ENCODE measurements at regions not wholly inside any gene's neighbourhood (a gene's known extent, or its start where the extent isn't known, plus 50 kb on each side); places are given as distances from the start of the nearest gene placed in this dataset.
"Not testable (repeated sequence)": the region's sequence is repeated elsewhere in the genome, so short reads cannot be mapped to it uniquely, and the experiment has no call there.

DNA sequence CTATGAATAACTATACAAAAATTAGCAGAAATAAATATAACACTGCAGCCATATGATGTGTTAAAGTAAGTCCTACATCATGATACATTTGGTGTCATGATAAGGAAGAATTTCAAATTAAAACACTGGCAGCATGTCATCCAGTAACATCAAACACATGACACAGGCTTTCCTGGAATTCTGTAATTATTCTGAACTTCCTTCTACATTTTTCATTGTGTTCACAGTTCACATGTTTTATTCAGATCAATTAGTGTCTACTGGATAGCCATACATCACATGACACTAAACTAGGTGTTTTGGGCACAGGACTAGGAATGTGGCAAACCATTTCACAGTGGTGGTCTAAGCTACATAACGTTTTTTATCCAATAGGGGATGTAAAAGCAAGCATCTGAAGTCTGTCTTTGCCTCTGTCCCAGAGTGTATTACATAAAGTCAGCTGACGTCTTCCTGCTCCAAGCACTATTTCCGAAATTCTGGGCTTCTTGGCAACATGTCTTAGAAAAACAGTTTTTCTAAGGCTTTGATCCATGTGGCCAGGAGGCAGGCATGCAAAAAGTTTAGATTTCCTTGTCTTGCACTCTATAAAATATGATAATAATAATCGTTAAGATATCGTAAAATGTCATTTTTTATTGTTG lies 707.9 kb downstream of the CENPC start:
- DNase-seq (ENCODE audit: low read depth in 2 of 2): no peak

DNA sequence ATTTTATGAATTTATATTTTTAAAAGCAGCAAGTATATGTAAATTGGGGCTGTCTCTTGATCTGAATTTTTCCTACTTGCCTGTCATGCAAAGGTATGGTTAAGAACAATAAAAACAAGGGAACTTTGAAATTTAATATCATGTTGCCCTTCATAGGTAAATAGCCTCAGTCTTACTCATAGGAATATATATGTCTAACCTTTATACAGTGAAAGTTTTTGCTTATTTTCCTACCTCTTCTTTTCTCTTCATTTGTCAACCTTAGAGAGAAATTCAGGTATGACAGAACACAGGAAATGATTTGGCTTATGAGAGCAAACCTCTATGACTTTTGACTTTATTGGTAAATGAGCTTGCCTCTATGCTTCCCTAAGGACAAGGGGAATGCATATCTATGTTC lies 716.0 kb downstream of the CENPC start:
- DNase-seq (ENCODE audit: low read depth in 2 of 2): no peak

DNA sequence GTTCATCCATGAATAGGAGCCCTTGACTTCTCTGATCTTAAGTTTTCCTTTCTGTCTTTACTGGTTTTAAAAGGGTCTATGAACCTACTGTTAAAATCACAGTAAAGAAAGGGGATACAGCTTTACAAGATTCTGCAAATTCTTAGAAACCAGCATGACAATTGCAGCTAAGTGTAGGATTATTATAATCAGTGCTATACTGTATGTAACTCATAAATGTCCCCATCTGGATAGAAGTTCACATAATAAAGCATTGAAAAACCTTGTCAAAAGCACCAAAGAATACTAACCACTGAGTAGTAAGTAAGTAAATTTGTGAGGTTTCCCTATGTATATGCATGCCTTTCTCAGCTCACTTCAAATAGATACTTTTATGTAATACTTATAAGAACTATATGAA lies 724.6 kb downstream of the CENPC start:
- DNase-seq (ENCODE audit: low read depth in 2 of 2): no peak

DNA sequence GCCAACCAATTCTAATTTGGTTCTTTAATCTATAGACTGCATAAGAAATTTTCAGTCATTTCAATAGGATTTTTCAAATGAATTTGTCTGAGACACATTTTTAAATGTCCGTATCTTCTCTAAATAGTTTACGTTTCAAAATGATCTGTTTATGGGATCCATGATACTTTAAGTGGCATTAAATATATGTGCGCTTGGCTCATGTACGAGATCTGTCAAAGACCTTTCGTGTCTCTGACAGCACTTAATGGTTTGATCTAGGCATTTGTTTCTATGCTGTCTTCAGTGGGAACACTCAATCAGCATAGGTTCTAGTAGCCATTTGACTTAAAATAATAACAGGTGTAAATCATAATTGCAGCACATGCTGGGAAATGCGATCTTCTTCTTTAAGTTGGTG lies 731.0 kb downstream of the CENPC start:
- no peak for DNase-seq (ENCODE audit: low read depth in 2 of 2)

DNA sequence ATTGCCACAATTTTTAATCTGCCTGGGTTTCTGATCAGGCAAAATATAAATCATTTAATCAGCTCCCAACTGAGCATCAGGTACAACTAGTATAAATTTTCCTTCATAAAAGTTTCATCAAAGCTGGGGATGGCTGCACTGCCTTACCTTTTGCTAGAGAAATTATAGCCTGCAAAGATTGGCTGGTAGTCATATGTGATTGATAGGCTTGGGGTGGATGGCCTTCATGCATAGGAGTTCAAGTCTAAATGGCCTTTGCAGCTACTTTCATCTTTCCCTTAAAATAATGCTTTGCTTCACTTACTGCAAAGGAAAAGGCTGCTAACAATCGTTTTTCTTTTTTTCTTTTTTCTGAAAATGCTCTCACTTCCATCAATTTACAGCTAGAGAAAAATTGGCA lies 739.7 kb downstream of the CENPC start:
- DNase-seq (ENCODE audit: low read depth in 2 of 2): no peak

DNA sequence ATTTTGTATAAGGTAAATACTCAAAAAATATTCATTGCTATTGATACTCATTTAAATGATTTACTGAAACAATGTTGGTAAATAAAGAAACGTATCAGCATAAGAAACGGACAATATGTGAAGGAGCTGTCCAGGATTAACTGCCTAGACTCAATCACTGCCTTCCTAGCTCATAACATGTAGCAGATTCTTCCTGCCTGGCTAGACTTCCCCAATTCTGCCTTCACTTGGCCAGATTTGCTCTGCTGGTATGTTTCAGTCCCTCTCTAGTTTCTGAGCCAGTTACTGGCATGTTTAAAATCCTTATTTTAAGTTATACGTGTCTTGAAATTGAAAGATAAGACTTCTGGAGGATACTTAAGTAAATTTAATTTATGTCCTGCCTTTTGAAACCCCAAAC lies 740.3 kb downstream of the CENPC start:
- no peak for DNase-seq (ENCODE audit: low read depth in 2 of 2)

DNA sequence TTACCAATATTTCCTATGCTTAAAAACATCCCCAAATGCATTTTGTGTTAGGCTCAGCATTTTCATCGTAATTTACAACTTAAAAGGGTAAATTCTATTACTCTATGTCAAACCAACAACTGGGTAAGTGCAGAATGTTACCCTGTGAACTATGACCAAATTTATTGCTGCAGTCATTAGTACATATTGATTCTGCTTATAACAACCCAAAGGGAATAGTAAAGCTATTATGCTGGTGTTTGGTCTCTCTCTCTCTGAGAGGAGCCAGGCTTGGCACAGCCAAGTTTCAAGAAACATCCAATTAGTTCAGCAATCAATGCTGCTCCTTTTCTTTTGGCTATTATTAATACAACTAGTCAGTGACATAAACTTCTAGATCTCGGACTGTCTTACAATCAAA lies 747.7 kb downstream of the CENPC start:
- no peak for DNase-seq (ENCODE audit: low read depth in 2 of 2)

DNA sequence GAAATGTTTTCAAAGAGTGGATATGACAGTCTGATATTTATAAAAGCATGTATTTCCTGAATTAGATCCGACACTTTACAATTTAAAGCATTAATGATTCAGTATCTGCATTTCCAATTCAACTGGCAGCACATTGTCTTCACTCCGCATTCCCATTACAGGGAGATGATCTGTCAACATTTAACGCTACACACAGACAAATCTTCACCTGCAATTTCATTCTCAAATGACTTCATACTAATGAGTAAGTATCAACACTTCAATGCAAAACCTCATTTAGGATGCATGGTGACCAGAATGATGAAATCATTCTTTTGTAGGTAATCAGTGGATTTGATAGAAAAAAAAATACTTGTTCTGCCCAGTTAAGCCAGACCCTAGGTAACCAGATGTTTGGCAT lies 749.6 kb downstream of the CENPC start:
- DNase-seq (ENCODE audit: low read depth in 2 of 2): no peak

DNA sequence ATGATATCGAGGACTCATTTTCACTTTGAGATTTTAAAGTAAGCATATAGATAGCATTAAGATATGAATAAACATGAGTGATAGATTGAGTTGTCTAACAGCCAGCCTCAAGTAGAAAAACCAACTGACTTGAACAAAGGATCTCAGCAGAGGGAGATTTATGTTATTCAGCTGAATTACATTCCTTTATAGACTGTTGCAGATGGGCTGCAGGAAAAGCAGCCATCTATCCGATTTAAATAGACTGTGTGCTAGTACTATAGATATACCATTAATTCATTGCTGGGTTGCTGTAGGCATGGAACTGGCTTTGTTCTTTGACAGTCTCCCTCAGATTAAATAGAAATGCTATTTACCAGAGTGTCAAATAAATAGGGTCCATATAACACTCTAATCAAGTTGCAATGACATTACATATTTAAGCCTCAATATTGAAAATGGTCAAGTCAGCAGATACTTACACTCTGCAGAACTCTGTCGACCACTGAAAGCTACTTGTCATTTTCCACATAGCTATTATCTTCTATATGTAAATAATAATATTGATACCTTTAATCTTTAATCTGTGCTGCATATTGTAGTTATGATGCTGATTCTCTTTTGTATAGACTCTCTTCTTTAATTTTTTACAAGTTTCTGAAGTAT lies 750.8 kb downstream of the CENPC start:
- DNase-seq (ENCODE audit: low read depth in 2 of 2): no peak

DNA sequence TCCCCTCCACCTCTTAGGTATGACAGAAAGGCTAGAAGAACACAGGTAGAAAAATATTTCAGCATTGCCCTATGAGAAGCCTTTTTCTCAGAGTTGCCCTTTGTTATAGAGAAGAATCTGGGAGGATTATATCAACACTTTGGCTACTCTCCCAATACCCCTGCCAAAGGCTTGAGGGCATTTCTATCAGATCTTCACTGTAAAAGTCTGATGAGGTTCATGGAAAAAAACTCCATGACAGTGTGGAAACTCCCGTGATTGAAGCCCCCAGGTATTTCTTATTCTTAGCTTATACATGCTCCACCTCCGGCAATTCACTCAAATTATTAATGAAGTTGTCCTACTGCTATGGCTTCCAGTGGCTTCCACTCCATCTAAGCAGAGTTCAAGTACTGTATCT lies 753.6 kb downstream of the CENPC start:
- no peak for DNase-seq (ENCODE audit: low read depth in 2 of 2)

DNA sequence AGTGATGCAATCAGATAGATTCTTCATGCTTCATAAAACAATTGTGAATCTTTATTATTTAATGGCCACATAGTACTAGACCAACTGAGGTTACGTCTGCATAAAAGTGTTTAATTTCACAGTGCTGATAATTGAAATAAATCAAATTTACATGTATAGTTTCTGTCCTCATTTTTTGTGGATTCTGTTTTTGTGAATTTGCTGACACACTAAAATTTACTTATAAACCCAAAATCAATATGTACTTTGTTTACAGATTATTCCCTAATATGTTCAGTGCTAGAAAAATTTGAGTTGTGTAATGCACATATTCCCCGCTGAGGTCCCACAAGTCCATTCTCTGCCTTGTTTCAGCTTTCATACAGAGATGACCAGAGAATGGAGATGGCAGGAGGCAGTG lies 759.8 kb downstream of the CENPC start:
- DNase-seq (ENCODE audit: low read depth in 2 of 2): no peak

DNA sequence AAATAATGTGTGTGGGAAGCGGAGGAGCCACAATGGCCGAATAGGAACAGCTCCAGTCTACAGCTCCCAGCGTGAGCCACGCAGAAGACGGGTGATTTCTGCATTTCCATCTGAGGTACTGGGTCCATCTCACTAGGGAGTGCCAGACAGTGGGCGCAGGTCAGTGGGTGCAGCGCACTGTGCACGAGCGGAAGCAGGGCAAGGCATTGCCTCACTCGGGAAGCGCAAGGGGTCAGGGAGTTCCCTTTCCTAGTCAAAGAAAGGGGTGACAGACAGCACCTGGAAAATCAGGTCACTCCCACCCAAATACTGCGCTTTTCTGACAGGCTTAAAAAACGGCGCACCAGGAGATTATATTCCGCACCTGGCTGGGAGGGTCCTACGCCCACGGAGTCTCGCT lies 762.6 kb downstream of the CENPC start:
- DNase-seq (ENCODE audit: low read depth in 2 of 2): not testable (repeated sequence)

DNA sequence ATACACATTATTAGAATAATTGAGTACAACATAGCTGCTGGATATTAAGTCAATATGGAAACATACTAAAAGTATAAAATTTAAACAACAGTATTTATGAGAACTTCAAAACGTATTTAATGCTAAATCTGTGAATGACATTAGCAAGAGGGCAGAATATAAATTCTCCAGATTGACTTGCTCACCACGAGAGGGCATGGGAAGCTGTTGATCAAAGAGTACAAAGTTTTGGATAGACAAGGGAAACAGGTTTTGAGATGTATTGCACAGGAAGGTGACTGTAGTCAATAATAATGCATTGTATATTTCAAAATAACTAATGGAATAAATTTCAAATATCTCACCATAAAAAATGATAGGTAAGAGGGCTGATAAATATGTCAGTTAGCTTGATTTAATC lies 768.2 kb downstream of the CENPC start:
- no peak for DNase-seq (ENCODE audit: low read depth in 2 of 2)

DNA sequence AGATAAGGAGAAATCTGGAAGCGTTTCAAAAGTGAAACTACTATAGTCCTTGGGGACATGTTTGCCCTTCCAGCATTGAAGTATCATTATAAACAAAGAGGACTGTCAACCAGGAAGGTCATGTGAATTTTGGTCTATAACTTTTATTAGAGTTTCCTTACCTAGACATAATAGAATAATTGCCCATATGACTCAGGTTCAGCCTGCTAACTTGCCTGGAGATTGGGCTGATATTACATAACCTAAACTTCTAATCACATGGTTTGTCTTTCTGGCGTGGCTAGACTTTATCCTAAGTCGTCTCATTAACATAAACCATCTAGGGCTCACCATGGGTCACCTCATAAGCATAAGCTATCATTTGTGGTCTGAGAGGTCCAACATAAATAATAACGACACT lies 775.9 kb downstream of the CENPC start:
- DNase-seq (ENCODE audit: low read depth in 2 of 2): no peak

DNA sequence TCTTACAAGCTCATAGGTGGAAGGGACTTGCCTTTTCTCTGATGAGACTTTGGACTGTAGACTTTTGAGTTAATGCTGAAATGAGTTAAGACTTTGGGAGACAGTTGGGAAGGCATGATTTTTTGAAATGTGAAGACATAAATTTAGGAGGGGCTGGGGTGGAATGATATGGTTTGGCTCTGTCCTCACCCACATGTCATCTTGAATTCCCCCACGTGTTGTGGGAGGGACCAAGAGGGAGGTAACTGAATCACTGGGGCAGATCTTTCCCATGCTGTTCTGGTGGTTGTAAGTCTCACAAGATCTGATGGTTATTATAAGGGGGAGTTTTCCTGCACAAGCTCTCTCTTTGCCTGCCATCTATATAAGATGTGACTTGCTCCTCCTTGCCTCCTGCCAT lies 777.9 kb downstream of the CENPC start:
- no peak for DNase-seq (ENCODE audit: low read depth in 2 of 2)

DNA sequence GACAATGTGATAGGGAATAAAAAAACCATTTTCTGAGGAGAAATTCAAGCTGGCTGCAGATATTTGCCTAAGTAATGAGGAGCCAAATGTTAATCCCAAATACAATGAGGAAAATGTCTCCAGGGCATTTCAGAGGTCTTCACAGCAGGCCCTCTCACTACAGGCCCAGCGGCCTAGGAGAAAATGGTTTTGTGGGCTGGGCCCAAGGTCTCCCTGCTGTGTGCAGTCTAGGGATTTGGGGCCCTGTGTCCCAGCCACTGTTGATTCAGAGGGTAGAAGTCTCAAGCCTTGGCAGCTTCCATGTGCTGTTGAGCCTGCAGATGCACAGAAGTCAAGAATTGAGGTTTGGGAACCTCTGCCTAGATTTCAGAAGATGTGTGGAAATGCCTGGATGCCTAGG lies 778.7 kb downstream of the CENPC start:
- no peak for DNase-seq (ENCODE audit: low read depth in 2 of 2)

DNA sequence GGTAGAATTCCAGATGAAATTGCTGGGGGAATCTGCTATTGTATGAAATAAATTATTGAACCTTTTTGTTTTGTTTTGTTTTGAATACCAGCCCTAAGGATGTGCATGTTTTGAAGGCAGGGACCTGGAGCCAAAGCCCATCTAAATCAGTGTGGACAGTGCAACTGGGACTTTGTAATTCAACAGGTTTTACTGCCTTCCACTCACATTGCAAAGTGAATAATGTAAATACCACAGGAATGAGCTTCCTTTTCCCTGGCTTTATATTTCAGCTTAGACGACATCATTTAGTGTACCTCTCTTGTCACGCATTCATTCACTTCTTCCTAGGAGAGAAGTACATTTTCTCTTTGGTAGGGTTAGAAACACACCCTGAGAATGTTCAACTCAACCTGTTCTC lies 795.0 kb downstream of the CENPC start:
- DNase-seq (ENCODE audit: low read depth in 2 of 2): no peak

DNA sequence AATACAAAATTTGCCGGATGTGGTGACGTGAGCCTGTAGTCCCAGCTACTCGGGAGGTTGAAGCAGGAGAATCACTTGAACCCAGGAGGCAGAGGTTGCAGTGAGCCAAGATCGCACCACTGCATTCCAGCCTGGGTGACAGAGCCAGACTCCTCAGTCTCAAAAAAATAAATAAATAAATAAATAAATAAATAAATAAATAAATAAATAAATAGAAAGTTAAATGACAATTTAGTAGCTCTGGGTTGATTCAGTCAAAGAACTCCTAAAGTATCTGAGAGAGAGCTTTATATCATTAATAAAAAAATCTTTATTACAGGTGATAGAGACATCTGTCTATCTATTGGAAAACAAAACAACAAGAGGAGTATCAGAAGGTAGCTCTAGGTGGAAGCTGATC lies 798.4 kb downstream of the CENPC start:
- not testable (repeated sequence) for DNase-seq (ENCODE audit: low read depth in 2 of 2)

DNA sequence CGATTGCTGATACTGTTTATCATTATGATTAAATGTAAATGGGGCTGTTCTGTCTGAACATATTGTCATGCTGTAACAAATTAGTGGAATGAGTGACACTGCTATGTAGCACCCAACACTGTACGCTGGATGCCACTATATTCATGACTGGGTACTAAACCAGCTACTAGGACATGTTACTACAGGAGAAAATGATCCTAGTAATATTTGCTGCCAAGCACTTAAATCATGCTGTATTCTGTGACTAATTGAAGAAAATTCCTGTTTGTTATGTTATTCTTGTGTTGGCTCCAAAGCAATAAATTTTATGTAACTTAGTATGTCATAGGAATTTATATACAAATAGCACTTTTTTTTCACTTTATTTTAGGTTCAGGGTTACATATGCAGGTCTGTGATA lies 804.2 kb downstream of the CENPC start:
- no peak for DNase-seq (ENCODE audit: low read depth in 2 of 2)

DNA sequence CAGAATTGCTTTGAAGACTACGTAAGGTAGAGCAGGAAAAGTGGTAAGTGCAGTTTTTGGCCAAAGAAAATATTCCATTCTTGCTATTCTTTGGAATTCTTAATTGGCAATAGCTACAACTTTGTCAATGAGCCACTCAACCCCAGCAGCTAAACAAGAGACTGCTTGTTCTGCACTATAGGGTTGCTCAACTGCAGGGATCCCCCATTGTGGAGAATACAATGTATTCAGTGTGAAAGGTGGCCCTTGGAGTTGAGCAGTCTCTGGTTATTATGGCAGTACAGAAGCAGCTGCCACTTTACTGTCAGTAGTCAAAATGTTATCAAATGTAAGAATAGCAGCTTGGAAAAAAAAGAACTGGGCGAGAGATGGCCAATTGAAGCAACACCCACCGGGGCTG lies 808.7 kb downstream of the CENPC start:
- DNase-seq (ENCODE audit: low read depth in 2 of 2): no peak

DNA sequence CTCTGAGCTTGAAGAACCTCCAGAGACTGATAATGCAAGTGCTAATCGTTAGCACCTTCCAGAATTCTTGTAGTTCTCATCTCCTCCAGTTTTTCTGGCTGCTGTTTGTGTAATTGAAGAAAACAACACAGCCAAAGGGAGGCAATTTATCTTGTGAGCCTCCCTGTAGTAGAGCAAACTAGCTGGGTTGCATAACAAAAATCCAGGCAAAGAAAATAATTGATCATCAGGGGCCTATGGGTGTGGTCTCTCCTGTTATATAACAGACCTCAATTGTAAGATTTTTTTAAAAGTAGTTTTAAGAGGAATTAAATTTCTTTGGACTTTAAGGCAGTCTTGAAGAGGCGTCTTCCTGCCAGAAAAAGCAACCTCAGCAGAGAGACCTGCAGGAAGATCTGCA lies 817.0 kb downstream of the CENPC start:
- no peak for DNase-seq (ENCODE audit: low read depth in 2 of 2)

DNA sequence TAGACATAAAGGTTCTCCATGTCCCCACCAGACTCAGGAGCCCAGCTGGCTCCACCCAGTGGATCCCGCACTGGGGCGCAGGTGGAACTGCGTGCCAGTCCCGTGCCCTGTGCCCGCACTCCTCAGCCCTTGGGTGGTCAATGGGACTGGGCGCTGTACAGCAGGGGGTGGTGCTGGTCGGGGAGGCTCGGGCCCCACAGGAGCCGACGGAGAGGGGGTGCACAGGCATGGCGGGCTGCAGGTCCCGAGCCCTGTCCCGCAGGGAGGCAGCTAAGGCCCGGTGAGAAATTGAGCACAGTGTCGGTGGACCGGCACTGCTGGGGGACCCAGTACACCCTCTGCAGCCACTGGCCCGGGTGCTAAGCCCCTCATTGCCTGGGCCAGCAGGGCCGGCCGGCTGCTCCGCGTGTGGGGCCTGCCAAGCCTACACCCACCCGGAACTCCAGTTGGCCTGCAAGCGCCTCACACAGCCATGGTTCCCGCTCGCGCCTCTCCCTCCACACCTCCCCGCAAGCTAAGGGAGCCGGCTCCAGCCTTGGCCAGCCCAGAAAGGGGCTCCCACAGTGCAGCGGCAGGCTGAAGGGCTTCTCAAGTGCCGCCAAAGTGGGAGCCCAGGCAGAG lies 832.9 kb downstream of the CENPC start:
- DNase-seq (ENCODE audit: low read depth in 2 of 2): not testable (repeated sequence)

DNA sequence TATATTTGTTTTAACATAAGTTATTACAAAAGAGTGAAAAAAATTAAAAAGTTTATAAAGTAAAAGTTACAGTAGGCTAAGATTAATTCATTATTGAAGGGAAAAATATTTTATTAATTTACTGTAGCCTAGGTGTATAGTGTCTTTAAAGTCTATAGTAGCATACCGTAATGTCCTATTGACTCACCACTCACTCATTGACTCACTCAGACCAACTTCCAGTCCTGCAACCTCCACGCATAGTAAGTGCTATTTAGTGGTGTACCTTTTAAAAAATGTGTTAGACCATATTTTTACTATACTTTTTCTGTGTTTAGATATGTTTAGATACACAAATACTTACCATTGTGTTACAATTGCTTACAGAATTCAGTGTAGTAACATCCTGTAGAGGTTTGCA lies 841.1 kb downstream of the CENPC start:
- no peak for DNase-seq (ENCODE audit: low read depth in 2 of 2)

DNA sequence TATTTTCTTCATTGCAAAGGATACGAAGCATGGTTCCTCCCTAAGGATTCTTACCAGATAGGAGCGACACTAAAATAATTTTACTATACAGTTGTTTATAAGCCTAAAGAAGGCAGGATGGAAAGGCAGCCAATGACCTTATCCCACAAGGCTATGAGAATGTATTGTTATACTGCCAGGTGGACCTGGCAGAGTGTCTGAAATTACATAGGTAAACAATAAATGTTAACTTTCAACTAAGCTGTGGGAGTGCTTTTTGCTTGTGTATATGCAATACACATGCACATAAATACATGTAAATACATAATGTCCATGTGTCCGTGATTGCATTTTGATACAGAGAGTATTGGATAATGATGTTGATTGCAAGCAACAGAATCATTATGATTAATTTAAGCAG lies 850.6 kb downstream of the CENPC start:
- no peak for DNase-seq (ENCODE audit: low read depth in 2 of 2)
